CD4-positive, alpha-beta T cell treated with Interleukin-15 for 1 hour (primary cell): ENCODE measurements at regions not wholly inside any gene's neighbourhood (a gene's known extent, or its start where the extent isn't known, plus 50 kb on each side); places are given as distances from the start of the nearest gene placed in this dataset.
"Not testable (repeated sequence)": the region's sequence is repeated elsewhere in the genome, so short reads cannot be mapped to it uniquely, and the experiment has no call there.

ENCODE experiments used
- DNase-seq: peaks from one replicate; pipeline ENCODE4 v3.0.0-alpha.2; 2020

GRCh38 chr3:107128946-107129345 lies 248.3 kb upstream of the CCDC54 start:
- no peak for DNase-seq

DNA sequence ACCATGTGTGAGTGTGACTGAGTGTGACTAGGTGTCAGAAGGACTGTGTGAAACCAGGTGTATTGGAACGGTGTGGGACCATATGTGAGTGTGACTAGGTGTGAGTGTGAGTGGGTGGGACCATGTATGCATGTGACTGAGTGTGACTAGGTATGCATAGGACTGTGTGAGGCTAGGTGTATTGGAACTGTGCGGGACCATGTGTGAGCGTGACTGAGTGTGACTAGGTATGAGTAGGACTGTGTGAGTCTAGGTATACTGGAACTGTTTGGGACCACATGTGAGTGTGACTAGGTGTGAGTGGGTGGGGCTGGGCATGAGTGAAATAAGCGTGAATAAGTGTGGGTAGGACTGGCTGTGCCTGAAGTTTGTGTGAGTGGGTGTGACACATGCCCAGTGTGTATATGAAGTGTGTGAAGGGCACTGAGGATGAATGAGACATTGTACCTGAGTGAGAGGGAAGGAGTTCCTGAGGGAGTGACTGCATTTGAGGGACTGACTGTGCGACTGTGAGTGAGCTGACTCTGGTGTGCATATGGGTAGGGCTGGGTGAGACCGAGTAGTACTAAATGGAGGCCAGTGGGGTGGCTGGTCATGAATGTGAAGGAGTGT lies 247.0 kb upstream of the CCDC54 start:
- no peak for DNase-seq

DNA sequence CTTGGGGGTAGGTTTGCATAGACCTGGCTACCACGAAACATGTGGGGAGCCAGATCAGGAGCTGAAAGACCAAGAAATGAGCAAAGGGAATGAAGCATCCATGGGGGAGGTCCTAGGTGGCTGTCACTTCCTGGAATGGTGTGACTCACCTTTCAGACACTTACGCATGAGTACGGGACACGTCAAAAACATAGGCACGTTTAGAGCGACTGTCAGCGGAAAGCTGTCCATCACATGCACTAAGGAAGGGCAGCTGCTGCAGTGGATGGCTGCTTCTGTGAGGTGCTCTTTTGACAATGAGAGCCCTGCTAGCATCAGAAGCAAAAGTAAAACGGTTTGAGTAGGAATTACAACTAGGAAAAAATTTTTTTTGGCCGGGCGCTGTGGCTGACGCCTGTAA lies 244.6 kb upstream of the CCDC54 start:
- no peak for DNase-seq

DNA sequence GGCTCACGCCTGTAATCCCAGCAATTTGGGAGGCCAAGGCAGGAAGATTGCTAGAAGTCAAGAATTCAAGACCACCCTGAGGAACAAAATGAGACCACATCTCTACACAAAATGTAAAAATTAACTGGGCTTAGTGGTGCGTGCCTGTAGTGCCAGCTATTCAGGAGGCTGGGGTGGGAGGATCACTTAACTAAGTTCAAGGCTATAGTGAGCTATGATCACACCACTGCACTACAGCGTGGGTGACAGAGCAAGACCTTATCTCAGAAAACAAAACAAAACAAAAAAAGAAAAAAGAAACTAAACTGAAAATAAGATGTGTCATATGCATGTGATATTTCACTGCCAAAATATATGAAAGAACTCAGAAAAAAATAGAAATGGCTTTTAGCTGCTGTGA lies 243.3 kb upstream of the CCDC54 start:
- no peak for DNase-seq

DNA sequence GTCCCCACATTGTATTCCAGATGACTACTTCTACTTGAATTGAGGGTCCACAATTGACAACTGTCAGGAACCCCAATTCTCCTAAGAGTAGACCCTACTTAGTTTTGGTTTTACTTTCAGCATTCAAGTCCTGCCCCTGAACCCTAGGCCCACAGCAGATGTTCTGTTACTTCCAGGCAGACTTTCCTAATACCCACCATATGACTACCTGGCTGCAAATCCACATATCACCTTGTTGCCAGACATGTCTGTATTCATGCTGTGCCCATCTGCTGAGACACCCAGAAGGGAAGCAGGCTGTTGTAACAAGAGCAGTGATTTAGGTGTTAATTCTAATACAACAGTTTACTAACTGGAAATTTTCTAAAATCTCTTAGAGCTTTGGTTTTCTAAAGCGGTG lies 235.1 kb upstream of the CCDC54 start:
- no peak for DNase-seq

DNA sequence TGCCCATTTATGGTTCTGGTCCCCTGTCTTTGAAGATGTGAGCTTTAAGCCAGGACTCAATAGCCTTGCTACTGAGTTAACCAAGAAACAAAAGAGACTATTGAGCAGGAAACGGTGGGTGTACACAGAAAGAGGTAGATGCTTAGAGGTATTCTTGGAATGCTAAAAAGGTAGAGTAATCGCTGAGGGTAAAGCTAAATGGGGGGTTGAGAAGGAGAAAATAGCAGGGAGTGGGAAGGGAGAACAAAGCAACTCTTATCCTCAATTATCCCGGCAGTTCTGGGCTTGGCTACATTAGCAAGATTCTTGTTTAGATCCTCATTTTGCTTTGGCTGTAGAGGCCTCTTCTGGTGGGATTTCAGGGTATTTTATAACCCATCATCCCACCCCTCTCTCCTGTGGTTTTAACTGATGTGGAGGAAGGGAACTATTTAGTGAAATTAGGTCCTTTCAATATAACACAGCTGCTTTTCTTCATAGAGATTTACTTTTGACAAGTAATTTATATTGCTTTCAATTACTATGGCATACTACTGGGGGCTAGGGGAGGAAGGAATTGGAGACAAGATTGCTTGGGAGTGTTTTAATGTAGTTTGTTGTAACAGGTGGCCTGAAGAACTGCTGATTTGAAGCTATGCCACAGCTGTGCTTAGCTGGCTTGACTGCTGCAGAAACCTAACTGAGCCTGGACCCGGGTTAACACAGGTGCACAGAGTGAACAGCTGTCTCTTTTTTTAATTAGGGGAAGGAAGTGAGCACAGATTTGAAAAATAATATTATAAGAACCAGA lies 234.3 kb upstream of the CCDC54 start:
- DNase-seq = no peak

GRCh38 chr3:107150675-107151074 lies 226.6 kb upstream of the CCDC54 start:
- no peak for DNase-seq

DNA sequence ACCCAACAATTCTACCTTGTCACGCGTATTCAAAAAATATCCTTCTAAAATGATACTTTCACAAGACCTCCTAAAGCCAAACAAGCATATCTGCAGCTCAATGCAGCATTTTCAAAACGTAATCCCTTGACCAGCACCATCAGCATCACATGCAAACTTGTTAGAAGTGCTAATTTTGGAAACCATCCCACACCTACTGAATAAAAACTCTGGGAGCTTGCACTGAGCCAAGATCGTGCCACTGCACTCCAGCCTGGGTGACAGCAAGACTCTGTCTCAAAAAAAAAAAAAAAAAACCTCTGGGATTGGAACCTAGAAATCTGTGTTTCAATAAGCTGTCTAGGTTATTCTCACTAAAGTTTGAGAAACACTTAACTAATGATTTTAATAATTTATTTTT lies 223.3 kb upstream of the CCDC54 start:
- DNase-seq = no peak

GRCh38 chr3:107172411-107172810 lies 204.8 kb upstream of the CCDC54 start:
- no peak for DNase-seq

GRCh38 chr3:107184375-107184774 lies 192.9 kb upstream of the CCDC54 start:
- DNase-seq = no peak

- DNase-seq = no peak
Measured at GRCh38 chr3:107188262-107188661, 189.0 kb upstream of the CCDC54 start.

- no peak for DNase-seq
Measured at GRCh38 chr3:107189158-107189791, 188.0 kb upstream of the CCDC54 start.

GRCh38 chr3:107193116-107193515 lies 184.1 kb upstream of the CCDC54 start:
- DNase-seq = no peak

GRCh38 chr3:107198581-107199181 lies 178.6 kb upstream of the CCDC54 start:
- DNase-seq = no peak

DNA sequence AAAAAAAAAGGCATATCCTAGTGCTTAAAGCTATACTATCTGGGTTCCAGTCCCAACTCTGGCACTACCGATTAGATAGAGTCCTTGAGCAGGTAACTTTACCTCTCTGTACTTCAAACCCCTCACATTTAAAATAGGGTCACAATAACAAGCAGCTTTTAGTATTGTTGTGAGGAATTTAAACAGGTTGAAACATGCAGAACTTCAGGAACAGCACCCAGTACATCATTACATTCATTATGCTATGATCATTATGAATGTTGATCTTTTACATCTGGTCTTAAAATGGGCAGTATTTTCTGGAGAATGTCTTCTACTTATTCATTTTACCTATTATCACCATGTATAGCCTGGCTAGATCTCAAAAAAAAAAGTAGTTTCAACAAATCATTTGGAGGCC lies 176.1 kb upstream of the CCDC54 start:
- DNase-seq = no peak

- not testable (repeated sequence) for DNase-seq
Measured at GRCh38 chr3:107202885-107203284, 174.4 kb upstream of the CCDC54 start.

GRCh38 chr3:107204121-107204520 lies 173.1 kb upstream of the CCDC54 start:
- DNase-seq = no peak

GRCh38 chr3:107205358-107205757 lies 171.9 kb upstream of the CCDC54 start:
- no peak for DNase-seq

- DNase-seq = no peak
Measured at GRCh38 chr3:107206141-107206540, 171.1 kb upstream of the CCDC54 start.

- no peak for DNase-seq
Measured at GRCh38 chr3:107206945-107207344, 170.3 kb upstream of the CCDC54 start.

- no peak for DNase-seq
Measured at GRCh38 chr3:107208100-107208499, 169.1 kb upstream of the CCDC54 start.

DNA sequence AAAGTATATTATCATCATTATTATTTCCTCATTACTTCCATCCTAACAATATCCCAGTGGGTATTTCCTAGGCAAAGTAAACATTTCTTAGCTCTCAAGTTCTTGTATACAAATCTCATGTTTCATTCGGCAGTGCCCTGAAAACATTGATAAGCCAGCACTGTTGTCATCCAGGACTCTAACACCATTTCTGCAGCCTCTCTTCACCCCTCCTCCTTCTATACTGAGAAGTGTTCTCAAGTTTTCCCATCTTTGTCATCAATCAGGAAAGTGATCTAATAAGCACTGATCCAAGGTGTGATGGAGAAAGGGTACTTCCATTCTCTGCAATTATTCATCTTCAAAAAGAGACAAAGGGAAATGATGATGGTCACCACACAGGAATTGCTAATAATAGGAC lies 168.4 kb upstream of the CCDC54 start:
- no peak for DNase-seq

GRCh38 chr3:107209302-107209990 lies 167.8 kb upstream of the CCDC54 start:
- no peak for DNase-seq
